Hepatocyte (in vitro differentiated cells): ENCODE measurements at regions not wholly inside any gene's neighbourhood (a gene's known extent, or its start where the extent isn't known, plus 50 kb on each side); places are given as distances from the start of the nearest gene placed in this dataset.

Experiments used
- CTCF ChIP-seq: fragments of 200-600 bp; sonication (generic); IDR thresholded peaks from 2 replicates; pipeline ENCODE4 v1.5.1; 2016; ENCODE audit warnings: antibody characterized with exemption, mild to moderate bottlenecking; ENCODE audit not compliant: poor library complexity
- EZH2phosphoT487 ChIP-seq: fragments of 200-600 bp; sonication (generic); IDR thresholded peaks from one replicate; pipeline ENCODE4 v1.6.1; 2018; ENCODE audit warnings: antibody characterized with exemption, mild to moderate bottlenecking, low read depth, moderate library complexity; ENCODE audit not compliant: unreplicated experiment, severe bottlenecking

DNA sequence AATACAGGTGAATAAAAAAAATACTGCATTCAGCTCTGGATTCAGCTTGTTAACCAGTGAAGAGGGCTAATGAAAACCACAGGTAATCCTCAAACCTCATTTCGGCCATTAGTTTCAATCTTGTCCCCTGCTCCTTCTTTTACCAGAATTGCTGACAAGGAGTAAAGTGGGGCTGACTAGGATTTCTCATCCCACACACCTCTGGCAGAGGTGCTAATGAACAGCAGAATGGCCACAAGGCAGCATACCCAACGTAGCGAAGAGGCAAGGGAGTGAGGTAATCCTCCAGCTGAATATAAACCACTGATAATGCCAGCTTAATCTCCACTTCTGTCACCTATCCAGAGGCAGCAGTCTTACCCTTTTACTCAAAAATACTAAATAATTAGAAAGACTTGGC is 248.8 kb upstream of the CDIN1 start:
- TF ChIP-seq EZH2phosphoT487 (no peak), CTCF (no peak)
